ENCODE measurements at regions not wholly inside any gene's neighbourhood (a gene's known extent, or its start where the extent isn't known, plus 50 kb on each side); places are given as distances from the start of the nearest gene placed in this dataset.

DNA sequence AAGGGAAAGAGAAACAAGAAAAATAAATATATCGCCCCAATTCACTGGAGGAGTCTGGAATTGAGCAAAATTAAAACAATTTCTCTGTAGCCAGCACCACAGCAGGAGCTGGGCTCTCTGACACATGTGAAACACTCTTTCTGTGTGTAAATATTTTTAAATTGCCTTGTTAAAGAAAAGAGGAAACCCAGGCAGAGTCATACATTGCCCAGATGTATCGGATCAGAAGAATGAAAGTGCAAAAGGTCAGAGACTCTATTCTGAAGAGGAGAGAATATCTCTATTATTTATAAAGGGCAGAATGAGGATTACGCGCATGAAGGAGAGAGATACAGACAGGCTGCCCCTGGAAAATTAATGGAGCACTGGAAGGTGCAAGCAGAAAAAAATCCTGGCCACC is 127.0 kb upstream of the MAN1A1 start:
- no peak overlapping the region for H3K4me3 ChIP-seq (replicated peaks; ENCODE audit: low read depth, low read length)
- no peak for DNase-seq (ENCODE audit: low read depth)
- TF ChIP-seq CTCF (IDR thresholded peaks at IDR 0.05; ENCODE audit: low read length, missing control alignments) = no peak

DNA sequence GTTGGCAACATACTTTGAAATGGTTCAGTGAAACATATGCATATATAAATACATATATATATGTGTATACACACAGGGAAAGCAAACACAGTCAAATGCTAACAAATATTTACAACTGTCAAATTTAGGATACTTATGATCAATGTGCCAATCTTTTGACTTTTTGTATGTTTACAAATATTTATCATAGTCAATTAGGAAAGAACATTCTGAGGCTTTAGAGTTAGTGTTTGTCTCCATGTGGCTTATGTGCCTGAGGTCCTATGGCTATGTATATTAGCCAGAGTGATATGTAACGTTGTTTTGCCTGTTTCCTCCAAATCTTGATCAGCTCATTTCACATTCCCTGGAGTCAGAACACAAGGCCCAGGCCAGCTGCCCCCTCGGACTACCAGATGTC is 126.5 kb upstream of the MAN1A1 start:
- no peak overlapping the region for H3K4me3 ChIP-seq (replicated peaks; ENCODE audit: low read depth, low read length)
- DNase-seq (ENCODE audit: low read depth) = no peak
- no peak for TF ChIP-seq CTCF (IDR thresholded peaks at IDR 0.05; ENCODE audit: low read length, missing control alignments)

- H3K4me3 ChIP-seq (replicated peaks; ENCODE audit: low read depth, low read length) = no peak overlapping the region
- no peak for DNase-seq (ENCODE audit: low read depth)
- no peak for TF ChIP-seq CTCF (IDR thresholded peaks at IDR 0.05; ENCODE audit: low read length, missing control alignments)
These were observed 121.5 kb upstream of the MAN1A1 start for GRCh38 chr6:119470893-119471542.

- H3K4me3 ChIP-seq (replicated peaks; ENCODE audit: low read depth, low read length) = peak overlapping the region; percentile 24
- TF ChIP-seq CTCF (IDR thresholded peaks at IDR 0.05; ENCODE audit: low read length, missing control alignments) = no peak
- peak; percentile 45 for DNase-seq (ENCODE audit: low read depth)
These were observed 118.0 kb upstream of the MAN1A1 start for GRCh38 chr6:119467488-119468081.

DNA sequence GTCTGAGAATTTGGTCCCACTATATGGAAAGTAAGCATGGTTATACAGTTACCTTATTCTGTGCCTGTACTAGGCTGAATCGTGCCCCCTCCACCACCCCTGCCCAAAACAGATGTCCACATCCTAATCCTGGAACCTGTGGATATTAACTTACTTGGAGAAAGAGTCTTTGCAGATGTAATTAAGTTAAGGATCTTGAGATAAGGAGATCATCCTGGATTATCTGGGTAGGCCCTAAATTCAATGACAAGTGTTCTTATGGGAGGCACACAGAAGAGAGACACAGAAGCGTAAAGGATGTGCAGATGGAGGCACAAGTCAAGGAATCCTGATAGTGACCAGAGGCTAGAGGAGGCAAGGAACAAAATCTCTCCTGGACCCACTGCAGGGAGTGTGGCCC is 116.7 kb upstream of the MAN1A1 start:
- no peak for TF ChIP-seq CTCF (IDR thresholded peaks at IDR 0.05; ENCODE audit: low read length, missing control alignments)
- no peak for DNase-seq (ENCODE audit: low read depth)
- H3K4me3 ChIP-seq (replicated peaks; ENCODE audit: low read depth, low read length) = no peak overlapping the region

- H3K4me3 ChIP-seq (replicated peaks; ENCODE audit: low read depth, low read length) = no peak overlapping the region
- no peak for TF ChIP-seq CTCF (IDR thresholded peaks at IDR 0.05; ENCODE audit: low read length, missing control alignments)
- DNase-seq (ENCODE audit: low read depth) = no peak
These were observed 113.6 kb upstream of the MAN1A1 start for GRCh38 chr6:119463081-119463626.

GRCh38 chr6:119461187-119461586 is 111.6 kb upstream of the MAN1A1 start:
- DNase-seq (ENCODE audit: low read depth) = no peak
- TF ChIP-seq CTCF (IDR thresholded peaks at IDR 0.05; ENCODE audit: low read length, missing control alignments) = no peak
- H3K4me3 ChIP-seq (replicated peaks; ENCODE audit: low read depth, low read length) = no peak overlapping the region

All from fibroblast of pulmonary artery (primary cell).